ENCODE measurements at regions not wholly inside any gene's neighbourhood (a gene's known extent, or its start where the extent isn't known, plus 50 kb on each side); places are given as distances from the start of the nearest gene placed in this dataset.

DNA sequence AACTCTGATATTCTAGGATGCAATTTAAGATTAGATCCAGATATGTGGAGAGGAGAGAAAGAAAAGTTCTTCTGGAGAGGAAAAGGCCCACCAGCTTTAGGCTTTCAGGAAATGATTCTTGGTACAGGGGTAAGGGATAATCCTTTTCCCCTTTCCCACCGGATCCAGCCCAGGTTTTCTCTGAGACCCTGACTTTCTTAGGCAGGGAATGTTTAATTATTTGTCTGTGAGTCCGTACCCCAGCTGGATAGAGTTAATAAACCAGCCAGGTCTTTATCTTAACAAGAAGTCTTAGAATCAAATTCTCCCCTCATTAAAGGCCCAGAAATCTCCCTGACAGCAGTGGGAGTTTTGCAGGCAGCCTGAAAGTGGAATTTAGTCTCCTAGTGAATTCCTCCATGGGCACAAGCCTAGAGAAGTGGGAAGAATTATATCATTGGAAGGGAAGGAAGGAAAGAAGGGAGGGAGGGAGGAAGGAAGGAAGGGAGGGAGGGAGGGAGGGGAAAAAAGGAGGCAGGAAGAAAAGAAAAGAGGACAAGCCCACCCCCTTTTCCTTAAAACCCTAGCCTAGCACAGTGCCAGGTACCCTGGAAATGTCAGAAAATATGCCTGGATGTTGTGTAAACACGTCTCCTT, 189.0 kb downstream of the PLPP3 start:
- DNase-seq, result no peak

DNA sequence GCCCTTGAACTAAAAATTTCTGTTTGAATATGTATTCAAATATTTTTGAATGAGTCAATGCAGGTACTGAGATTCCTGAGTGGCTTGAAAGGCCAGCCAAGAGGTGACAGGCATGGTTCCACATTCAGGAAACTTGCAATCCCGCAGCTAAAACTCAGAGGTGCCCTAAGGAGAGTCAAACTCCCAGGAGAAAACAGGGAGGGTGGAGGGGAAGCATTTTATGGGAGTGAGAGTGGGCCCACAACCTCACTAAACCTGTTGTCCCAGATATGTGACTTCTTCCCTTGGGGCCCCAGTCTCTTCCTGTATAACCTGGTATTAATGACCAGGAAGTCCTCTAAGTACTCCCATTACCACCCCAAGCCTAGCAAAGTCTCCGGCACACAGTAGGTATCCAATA, 189.6 kb downstream of the PLPP3 start:
- DNase-seq, result no peak

DNA sequence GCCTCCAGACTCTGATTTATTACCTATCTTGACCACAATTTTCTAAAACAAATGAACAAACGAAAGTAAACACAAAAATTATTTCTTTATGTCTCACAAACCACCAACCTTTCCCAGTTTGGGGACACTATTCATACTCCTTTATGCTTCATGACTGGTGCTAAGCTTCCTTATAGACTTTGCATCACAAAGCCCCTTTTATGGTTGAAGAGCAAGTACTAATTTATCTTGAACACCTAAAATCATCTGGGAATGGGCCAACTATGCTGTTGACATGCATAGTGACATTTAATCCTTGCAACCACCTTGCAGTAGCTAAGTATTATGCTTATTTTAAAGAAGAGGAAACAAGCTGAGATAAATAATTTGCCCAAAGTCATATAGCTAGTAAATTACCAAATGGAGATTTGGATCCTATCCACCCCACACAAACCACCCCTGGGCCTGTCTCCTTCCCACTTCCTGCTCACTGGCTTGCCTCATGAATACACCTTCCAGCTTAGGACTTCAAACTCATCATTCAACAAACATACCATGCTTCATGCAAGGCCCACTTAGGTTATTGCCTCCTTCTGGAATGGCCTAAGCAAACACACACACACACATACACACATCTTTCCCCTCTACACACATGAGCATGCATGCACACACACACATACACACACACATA, 192.2 kb downstream of the PLPP3 start:
- peak; percentile 40 for DNase-seq

DNA sequence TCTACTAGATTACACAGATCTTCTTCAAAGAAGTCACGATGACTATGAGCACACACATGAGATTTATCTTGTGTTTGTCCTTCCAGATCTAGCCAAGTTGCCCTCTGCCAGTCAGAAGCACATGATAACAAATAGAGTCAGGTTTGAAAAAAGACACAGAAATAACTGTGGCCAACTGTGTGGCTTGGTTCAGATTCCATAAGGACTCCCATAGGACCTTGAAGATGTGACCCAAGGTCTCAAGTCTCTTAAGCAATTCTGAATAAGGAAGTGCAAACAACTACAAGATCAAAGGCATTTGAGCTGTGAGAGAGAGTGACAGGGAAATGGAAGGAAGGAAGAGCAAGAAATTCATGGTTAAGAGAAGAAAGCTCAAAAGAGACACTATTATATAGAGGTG, 194.0 kb downstream of the PLPP3 start:
- DNase-seq, result no peak

DNA sequence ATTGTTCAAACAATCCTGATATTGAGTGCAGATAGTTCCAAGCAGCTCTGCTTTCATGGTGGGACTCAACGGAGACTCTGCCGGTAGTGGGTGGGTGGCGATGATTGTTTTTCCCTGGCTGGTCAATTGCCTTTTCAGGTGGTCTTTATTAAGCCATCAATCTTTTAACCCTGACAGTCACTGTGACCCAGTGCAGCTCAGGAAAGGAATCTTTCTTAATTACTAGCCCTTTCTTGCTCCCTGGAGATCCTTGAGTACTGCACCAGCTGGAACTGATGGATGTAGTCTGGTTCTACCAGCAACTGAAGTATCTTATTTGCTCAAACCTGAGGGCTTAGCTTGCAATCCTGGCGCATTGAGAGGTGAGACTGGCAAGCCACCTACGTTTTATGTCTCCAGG, 196.4 kb downstream of the PLPP3 start:
- DNase-seq, result no peak

DNA sequence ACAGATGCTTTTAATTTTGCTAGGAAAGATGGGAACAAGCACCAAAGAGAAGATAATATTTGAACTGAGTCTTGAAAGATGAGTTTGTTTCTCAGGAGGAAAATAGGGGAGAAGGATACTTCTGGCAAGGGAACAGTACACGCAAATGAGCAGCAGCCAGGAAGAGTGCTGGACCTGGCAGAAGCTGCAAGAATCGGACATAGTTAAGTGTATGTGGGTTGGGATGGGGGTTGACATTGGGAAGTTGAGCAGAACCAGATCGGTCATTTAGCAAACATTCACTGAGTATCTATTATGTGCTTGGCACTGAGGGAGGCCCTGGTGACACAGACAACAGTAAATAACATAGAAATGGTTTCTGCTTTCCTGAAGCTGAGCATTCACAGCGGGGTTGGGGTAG, 198.8 kb downstream of the PLPP3 start:
- no peak for DNase-seq

DNA sequence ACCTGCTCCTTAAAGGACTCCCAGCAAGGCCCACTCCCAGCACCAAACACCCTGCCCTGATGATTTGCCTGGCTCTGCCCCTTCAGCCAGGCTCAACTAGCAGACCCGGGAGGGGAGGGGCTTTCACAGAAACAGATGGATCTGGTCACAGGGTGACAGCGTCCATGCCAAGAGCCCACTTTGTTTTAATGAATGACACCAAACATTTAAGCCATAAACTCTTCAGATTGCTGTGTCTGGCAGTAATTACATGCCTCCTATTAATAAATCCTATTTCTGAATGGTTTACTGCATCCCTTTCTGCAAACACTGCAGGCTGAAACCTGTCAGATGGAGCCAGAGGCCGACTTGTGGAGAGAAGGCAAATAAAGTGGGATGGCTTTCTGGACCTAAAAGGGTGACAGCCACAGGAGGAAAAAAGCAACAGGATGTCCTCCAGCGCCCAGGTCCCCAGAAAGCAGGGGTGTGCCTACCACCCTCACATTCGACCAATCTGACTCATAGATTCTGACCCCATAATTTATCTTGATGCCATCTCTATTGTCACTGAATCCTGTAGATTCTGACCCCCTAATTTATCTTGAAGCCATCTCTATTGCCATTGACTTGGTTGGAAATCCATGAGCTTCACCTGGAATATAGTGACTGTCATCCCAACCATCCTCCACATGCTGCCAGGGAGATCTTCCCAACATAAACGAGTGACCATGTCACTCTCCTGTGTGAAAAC, 200.9 kb downstream of the PLPP3 start:
- no peak for DNase-seq

DNA sequence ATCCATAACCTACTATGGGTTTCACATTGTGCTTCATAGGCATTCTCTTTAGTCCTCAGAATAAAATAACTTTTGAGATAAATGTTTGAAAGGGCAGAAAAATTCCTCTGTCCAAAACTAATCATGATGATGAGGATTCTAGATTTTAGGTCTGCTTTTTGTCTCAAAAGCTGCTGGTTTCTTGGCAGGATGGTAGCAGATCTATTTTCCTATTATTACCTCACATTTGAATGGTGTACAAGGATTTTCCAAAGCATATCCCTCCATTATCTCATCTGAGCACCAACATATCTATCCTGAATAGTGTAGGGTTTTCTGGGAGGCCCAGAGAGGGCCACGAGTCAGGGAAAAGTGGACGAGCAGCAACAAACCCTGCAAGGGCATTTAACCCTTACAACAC, 201.9 kb downstream of the PLPP3 start:
- no peak for DNase-seq

DNA sequence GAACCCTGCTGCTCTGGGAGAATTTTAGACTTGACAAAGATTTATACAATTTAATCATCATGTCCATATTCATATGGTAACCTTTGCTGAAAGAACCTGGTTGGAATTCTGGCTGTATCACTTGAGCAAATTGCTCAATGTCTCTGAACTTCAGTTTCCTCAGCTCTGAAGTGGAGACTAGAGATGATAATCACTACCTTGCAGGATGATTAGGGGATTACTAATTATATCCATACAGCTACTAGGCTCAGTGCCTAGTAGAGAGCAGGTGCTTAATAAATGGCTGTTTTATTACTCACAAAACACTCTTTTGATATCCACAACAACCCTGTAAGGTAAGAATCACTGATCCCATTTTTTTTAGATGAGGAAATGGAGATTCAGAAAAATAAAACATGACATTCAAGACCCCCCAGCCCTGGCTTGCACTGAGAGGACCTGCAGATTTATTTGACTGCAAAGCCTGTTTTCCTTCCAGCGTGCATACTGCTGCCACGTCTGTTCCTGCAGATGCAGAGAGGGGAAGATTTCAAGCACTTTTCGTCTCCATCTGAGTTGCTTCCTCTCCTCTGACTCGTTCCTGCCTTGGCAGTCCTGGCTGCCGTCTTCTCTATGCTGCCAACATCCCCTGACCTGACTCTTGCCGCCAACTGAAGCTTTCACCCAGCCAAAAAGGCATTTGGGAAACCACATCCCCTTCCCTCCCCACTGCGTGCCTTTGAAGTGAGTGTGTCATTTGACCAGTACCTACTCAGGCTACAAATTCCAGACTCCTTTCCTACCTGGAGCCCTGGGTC, 203.0 kb downstream of the PLPP3 start:
- DNase-seq, result no peak

DNA sequence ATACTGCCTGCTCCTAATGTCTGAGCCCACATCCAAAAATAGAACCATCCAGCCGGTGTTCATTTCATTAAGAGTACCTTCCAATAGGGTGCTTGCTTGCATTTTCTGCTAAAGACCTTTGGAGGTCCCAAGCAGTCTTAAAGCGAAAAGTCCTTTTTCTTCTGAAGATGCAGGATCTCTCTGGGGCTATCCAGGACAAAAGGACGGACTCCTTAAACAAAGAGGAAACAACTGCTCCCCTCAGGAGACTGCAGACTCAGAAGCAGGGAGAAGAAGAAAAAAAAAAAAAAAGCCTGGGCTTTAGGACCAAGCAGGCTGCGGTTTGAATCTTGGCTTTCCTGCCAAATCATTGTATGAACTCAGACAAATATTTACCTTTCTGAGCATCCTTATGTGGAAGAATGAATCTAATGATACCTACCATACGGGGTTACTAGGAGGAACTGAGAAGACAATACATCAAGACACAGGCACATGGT, 204.0 kb downstream of the PLPP3 start:
- no peak for DNase-seq

DNA sequence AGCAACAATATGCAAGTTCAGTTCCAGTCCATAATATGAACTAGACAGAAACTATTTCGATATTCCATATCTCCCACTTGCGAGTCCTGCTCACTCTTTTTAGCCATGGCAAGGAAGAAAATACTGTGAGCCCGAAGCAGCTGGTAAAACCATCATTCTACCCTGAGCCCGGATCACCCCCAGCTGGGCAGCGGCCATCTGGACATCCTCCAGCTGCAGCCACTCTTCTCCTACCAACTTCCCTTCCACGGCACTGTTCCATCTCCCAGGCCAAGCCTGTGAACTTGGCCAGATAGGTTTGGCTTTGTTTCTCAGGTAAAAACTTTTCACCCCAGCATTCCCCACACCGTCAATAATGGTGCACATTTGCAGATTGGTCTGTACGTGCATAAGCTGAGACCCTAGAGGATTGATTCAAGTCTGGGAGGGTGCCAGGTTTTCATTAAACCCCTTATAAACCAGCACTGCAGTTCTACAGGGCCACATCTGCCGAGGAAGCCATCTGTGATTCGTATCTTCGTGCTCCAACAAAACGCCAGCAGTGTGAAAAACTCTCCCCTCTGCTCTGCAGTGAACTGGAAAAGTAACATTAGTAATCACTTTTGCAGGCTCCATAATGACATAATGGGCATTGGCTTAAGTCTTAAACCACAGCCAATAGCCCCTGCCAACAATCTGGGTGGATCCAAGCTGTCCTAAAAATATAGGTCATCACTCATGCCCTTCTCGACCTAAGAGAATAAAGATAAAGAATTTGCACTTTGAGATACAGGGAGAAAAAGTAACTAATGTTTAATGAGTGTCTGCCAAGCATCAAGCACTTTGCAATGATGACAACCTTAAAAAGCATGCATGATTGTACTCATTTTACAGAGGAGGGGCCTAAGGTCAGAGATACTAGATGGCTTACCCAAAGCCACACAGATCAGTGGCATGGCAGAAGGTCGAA, 205.1 kb downstream of the PLPP3 start:
- no peak for DNase-seq

DNA sequence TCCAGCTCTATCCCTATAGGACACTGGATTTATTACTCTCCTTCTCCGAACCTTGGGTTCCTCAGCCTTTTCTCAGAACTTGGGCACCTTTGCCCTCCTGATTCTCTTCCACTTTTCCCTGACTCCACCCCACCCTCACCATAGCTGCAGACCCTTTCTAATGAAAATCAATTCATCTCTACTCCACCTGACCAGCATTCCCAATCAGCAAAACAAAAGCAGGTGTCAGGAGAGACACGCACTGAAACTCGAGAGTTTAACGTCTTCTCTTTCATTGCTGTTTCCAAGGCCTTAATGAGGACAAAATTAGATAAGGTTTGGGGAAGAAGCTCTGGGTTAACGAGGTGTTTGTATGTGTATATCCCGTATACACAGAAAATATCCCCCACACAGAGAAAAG, 208.8 kb downstream of the PLPP3 start:
- DNase-seq, result no peak

DNA sequence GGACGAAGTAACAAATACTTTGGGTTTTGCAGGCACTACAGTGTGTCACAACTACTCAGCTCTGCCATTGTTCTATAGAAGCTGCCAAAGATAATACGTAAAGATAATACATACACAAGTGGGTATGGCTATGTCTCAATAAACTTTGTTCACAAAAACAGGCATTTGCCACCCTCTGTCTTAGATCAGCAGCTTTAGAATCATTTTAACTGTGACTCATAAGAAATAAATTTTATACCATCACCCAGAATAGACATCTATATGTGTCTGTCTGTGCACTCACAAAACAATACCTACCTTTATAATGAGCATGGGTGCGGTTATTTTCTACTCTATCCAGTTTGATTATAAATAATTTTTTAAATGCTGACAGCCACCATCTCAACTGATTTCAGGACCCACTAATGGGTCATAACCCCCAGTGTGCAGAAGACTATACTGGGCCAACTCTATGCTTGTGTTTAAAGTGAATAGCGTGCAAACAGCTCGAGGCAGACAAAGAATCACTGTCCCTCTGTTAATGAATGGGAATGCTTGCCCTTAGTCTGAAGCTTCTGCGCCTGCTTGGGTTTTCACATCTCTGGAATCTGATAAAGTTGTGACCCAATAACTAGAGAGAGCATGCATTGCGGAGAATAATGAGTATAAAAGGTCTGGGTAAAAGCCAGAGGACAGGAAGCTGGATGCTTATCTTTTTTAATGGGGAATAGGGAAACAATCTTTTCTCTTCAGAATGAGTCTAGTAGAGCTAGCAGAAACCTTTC, 216.2 kb downstream of the PLPP3 start:
- no peak for DNase-seq

DNA sequence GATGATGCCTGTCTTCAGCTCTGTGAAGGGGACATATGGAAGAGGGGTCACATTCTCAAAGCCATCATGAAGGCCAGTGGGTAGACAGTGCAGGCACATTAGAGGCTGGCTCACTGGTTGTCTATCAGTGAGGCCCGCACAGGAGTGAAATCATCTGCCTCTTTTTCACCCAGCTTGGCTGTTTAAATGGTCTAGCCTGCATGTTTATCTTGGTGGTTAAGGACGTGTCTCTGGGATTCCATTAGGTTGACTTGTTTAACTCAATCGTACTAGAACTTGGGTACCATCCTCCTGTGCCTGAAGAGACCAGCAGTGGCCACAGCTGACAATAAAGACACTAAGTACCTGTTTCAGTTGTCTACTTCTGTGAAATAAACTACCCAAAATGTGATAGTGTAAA, 219.3 kb downstream of the PLPP3 start:
- DNase-seq, result no peak

DNA sequence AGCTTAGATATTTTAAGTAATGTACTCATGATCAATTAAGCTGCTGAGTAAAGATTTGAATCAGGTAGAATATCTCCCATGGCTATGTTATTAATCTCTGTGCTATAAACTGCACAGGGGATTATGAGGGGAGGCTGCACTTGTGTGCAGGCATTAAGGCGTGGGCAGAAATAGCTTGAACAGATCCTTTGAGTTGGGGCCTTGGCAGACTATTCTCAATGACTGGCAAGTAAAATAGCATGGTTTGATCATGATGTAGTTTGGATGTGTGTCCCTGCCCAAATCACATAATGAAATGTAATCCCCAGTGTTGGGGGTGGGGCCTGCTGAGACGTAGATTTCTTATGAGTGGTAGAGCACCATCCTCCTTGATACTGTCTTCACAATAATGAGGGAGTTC, 220.3 kb downstream of the PLPP3 start:
- DNase-seq, result no peak

DNA sequence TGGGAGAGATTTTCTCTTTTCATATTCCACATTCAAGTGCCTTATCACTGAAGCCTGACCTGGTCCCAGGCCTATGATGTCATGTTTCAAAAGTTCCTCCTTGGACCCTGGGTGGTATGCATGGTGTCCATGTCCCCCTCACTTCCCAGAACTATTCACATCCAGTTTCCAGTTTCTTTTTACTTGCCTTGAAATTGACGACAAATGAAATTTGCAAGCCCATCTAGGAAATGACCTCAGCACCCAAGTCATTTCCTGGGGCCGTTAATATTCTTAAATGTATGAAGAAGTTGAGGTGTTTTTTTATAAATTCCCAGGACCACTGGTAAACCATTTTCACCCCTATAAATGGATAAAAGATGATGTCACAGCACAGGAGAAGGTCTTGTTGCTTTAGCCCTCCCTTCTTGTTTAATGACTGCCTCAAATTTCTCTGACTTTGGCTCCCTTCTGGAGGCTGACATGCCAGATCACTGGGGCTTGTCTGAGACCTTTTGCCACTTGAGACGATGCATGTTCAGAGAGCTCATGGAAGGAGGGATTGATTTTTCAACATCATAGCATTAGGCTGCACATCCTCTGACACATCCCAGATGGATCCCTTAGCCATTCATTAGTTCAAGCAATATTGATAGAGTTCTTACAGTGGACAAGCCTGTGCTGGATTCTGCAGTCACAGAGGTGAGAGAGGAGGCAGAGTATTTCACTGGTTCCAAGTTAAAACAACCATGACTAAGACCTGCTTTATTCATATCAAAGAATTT, 221.3 kb downstream of the PLPP3 start:
- no peak for DNase-seq

DNA sequence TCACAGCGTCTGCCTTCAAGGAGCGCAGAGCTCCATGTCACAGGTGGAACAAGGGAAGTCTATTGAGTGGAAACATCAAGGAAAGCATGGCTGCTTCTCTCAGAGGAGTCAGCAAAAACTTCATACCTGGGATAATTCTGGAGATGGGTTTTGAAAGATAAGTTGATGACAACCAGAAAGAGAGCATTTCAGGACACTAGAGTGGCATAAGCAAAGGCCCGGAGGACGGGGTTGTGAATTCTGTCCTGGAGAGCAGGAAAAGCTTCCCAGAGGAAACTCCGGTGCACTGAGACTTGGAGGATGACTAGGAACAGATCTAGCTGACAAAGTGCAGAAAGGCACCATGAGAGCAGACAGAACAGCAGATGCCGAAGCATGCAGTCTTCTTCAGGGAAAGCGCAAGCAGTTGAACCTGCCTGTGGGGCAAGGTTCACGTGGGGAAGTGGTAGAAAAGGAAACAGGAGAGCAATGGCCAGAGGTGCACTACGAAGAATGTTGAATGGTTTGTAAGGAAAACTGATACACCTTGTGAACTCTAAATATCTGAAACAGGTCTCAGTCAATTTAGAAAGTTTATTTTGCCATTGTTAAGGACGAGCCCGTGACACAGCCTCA, 222.9 kb downstream of the PLPP3 start:
- no peak for DNase-seq

DNA sequence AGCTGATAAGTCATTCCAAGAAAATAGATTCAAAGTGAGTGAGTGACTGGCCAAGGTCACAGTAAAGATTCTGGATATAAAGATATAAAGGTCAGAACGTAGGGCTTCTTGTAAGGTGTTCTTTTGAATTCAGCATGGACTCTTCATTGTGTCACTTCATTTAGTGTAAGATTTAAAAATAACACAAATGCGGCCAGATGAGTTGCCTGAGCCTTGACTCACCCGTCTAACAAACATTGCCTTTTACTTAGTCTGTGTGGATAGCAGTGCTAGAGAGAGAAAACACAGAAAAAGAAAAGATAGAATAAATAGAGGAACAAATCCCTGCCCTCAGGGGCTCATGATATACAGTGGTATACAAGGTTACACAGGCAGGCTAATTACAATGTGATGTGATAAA, 223.4 kb downstream of the PLPP3 start:
- DNase-seq, result no peak

DNA sequence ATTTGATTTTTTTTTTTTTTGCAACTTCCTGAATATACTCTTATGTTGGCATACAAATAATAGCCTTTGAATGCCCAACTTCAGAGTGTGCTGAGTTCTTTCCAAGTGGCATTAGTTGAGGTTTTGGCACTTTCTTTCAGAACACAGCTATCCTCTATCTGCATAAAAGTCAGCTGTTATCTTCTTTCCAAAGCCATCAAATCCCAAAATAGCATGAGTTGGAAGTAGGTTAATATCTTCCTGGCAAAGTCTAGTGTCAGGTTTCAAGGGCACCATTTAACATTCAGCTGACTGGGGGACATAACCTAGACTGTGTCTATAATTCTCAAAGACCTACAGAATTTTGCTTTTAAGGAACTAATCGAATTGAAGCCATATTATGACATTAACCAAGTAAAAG, 223.9 kb downstream of the PLPP3 start:
- DNase-seq, result no peak

DNA sequence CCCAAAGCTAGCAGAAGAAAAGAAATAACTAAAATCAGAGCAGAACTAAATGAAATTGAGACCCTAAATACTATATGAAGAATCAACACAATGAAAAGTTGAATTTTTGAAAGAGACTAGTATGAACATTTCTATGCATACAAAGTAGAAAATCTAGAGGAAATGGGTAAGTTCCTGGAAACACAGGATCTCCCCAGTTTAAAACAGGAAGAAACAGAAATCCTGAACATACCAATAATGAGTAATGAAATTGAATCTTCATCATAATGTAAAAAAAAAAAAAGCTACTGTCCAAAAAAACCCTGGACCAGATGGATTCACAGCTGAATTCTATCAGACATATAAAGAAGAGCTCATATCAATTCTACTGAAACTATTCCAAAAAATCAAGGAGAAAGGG, 233.5 kb downstream of the PLPP3 start:
- DNase-seq, result no peak

Measured in NCI-H2107 (cell line).